ENCODE measurements at regions not wholly inside any gene's neighbourhood (a gene's known extent, or its start where the extent isn't known, plus 50 kb on each side); places are given as distances from the start of the nearest gene placed in this dataset.

DNA sequence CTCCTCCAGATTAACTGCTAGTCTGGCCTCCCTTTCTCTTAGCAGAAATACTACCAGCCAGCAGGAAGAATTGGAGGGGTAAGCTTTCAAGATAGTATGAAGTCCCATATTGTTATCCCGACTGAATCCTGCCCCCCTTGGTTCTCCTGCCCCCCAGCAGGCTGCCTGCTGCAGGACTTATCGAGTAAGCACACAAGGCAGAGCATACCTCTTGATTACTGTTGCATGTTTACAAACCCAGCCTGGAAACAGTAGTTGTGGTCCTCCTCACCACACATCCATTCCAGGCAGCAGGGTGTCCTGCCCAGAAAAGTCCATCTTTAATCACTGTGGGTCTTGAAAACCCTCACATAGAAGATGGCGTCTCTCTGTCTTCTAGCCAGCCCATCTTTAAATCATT, 66.8 kb upstream of the PPP2R3A start:
- Histone ChIP-seq H2BK15ac (ENCODE audit: low read depth, low read length) (no peak overlapping the region), H4K5ac (ENCODE audit: low read depth, low read length) (no peak overlapping the region), H4K8ac (ENCODE audit: low read depth in 2 of 2, low read length in 2 of 2) (no peak overlapping the region), H3K27me3 (ENCODE audit: control insufficient read depth, insufficient read depth, low read length) (no peaks in the 10 kb centered on the region; the same call in 1 of the 2 replicates), H3K23ac (ENCODE audit: low read depth, low read length) (no peak overlapping the region), H3K27ac (ENCODE audit: insufficient read depth, low read length) (no peak overlapping the region), H4K91ac (ENCODE audit: insufficient read depth, low read depth, low read length) (no peak overlapping the region), H3K56ac (ENCODE audit: extremely low read depth, insufficient read depth, low read length) (no peak overlapping the region), H3K14ac (replicated peaks; ENCODE audit: low read depth, low read length) (no peak overlapping the region), H3K9me1 (ENCODE audit: insufficient read depth, low read length) (peaks cover 5% of the 10 kb centered on the region; the same call in 1 of the 2 replicates), H2AK9ac (replicated peaks; ENCODE audit: low read depth, low read length, poor library complexity) (no peak overlapping the region), H3K9me3 (ENCODE audit: control insufficient read depth, insufficient read depth, low read length) (no peaks in the 10 kb centered on the region), H3K36me3 (ENCODE audit: control insufficient read depth, insufficient read depth, low read length) (no peaks in the 10 kb centered on the region), H2BK120ac (ENCODE audit: low read depth, low read length) (no peak overlapping the region; the same call in 1 of the 2 replicates), H3K4me2 (ENCODE audit: low read depth, low read length) (no peak overlapping the region), H3K4me1 (ENCODE audit: control insufficient read depth, insufficient read depth, low read length) (peaks cover 8% of the 10 kb centered on the region), H2BK5ac (ENCODE audit: low read depth, low read length, poor library complexity, severe bottlenecking) (no peak overlapping the region), H3K4me3 (ENCODE audit: insufficient read depth, low read depth, low read length) (no peak overlapping the region), H4K20me1 (ENCODE audit: insufficient read depth, low read length) (no peaks in the 10 kb centered on the region), H3K9ac (ENCODE audit: low read depth, low read length) (no peak overlapping the region), H2BK20ac (ENCODE audit: low read depth, low read length) (no peak overlapping the region), H2AK5ac (ENCODE audit: low read depth, low read length) (no peak overlapping the region), H3K18ac (ENCODE audit: low read depth, low read length) (no peak overlapping the region), H2AFZ (replicated peaks; ENCODE audit: low read length, poor library complexity) (peak overlapping the region; percentile 2), H3K4ac (ENCODE audit: low read depth, low read length) (no peak overlapping the region), H3K79me1 (ENCODE audit: low read depth in 1 of 2, low read length in 2 of 2) (no peaks in the 10 kb centered on the region)
- dilution Hi-C loops (cut with HindIII; ENCODE audit: low sequenced_read_pairs, unreplicated experiment) (no loop called here), in situ Hi-C loops (cut with MboI; ENCODE audit: low sequenced_read_pairs) (loop anchor here (10.0 kb wide), 1 partner anchor 1294 kb away; no protein-coding TSS in a partner anchor), intact Hi-C loops (cut with micrococcal nuclease) (no loop called here)
- no peak for DNase-seq
- no CpG with 5 or more reads among the region's 3 CpGs for WGBS, 2 experiments (ENCODE audit: extremely low coverage in 2 of 2, insufficient read length in 1 of 2)
- no peak for ATAC-seq (ENCODE audit: low read depth)
- ChIA-PET CTCF (interaction anchor here (1.3 kb wide), 1 partner anchor 143 kb away, joined by 3 read pairs; no protein-coding TSS in a partner anchor), POLR2A (ENCODE audit: unreplicated experiment) (no interaction called here)
- no TSS peak for BruUV-seq (replicated peaks)
- TF ChIP-seq MXI1 (IDR thresholded peaks at IDR 0.05; ENCODE audit: borderline replicate concordance, low read depth, low read length) = no peak
- TF ChIP-seq RCOR1 (IDR thresholded peaks at IDR 0.05; ENCODE audit: insufficient replicate concordance, low read length) = no peak
